ENCODE measurements at regions not wholly inside any gene's neighbourhood (a gene's known extent, or its start where the extent isn't known, plus 50 kb on each side); places are given as distances from the start of the nearest gene placed in this dataset.

GRCh38 chr17:14014657-14015056 is 54.6 kb upstream of the COX10 start:
- Histone ChIP-seq H3K27me3 (ENCODE audit: low read depth) (peaks cover 23% of the 10 kb centered on the region), H3K4me1 (peaks cover 9% of the 10 kb centered on the region), H3K36me3 (no peaks in the 10 kb centered on the region), H3K27ac (replicated peaks) (no peak overlapping the region), H3K9me3 (replicated peaks) (no peaks in the 10 kb centered on the region), H3K4me3 (no peak overlapping the region)
- no peak for DNase-seq
- intact Hi-C loops (cut with micrococcal nuclease) = no loop called here
- TF ChIP-seq, protein P1, sequence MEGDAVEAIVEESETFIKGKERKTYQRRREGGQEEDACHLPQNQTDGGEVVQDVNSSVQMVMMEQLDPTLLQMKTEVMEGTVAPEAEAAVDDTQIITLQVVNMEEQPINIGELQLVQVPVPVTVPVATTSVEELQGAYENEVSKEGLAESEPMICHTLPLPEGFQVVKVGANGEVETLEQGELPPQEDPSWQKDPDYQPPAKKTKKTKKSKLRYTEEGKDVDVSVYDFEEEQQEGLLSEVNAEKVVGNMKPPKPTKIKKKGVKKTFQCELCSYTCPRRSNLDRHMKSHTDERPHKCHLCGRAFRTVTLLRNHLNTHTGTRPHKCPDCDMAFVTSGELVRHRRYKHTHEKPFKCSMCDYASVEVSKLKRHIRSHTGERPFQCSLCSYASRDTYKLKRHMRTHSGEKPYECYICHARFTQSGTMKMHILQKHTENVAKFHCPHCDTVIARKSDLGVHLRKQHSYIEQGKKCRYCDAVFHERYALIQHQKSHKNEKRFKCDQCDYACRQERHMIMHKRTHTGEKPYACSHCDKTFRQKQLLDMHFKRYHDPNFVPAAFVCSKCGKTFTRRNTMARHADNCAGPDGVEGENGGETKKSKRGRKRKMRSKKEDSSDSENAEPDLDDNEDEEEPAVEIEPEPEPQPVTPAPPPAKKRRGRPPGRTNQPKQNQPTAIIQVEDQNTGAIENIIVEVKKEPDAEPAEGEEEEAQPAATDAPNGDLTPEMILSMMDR (IDR thresholded peaks at IDR 0.05; ENCODE audit: borderline replicate concordance) = no peak

DNA sequence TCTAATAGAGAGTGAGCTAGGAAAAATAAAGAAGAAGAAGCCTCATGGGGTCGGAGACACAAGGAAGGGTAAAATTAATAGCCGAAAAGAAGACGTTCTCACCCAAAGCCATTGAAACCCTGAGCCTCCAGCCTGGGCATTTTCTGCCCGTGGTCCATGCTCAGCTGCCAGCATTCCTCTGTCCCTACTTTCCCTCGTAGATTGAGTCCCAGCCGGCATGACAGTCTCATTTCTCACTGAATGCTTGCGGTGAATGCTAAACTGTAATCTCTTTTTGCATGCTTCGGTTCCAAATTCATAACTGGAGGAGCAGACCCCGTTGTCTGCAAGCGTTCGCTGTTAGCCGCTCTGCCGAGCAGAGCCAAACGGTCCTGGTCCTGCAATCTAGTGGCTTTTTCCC is 54.0 kb upstream of the COX10 start:
- intact Hi-C loops (cut with micrococcal nuclease) = no loop called here
- no peaks in the 10 kb centered on the region for H3K9me3 ChIP-seq (replicated peaks)
- peaks cover 9% of the 10 kb centered on the region for H3K4me1 ChIP-seq
- no peak overlapping the region for H3K4me3 ChIP-seq
- H3K27ac ChIP-seq (replicated peaks) = no peak overlapping the region
- TF ChIP-seq, protein P1 (IDR thresholded peaks at IDR 0.05; ENCODE audit: borderline replicate concordance) = no peak
- no peaks in the 10 kb centered on the region for H3K36me3 ChIP-seq
- H3K27me3 ChIP-seq (ENCODE audit: low read depth) = peaks cover 23% of the 10 kb centered on the region
- no peak for DNase-seq

DNA sequence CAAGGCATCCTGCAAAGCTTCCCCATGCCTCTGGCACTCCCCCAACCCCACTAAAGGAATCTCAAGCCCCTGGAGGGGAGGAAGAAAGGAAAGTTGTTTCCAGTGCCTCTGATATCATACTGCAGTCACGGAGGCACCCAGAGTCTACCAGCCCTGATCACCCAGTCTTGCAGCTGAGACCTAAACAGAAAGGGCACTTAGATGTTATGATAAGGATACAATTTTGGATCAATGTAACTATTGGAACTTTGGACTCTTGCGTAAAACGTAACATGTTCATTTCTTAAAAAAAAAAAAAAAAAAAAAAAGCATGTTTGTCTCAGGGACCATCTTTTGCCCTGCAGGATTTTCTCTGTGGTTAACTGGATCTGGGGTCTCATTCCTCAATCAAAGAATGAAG is 52.4 kb upstream of the COX10 start:
- intact Hi-C loops (cut with micrococcal nuclease) = no loop called here
- no peak overlapping the region for H3K27ac ChIP-seq (replicated peaks)
- H3K36me3 ChIP-seq = no peaks in the 10 kb centered on the region
- no peak overlapping the region for H3K4me3 ChIP-seq
- peaks cover 5% of the 10 kb centered on the region for H3K4me1 ChIP-seq
- no peaks in the 10 kb centered on the region for H3K9me3 ChIP-seq (replicated peaks)
- no peak for DNase-seq
- peaks cover 23% of the 10 kb centered on the region for H3K27me3 ChIP-seq (ENCODE audit: low read depth)
- TF ChIP-seq, protein P1 (IDR thresholded peaks at IDR 0.05; ENCODE audit: borderline replicate concordance) = no peak

GRCh38 chr17:14019186-14019956 is 49.9 kb upstream of the COX10 start:
- H3K36me3 ChIP-seq = no peaks in the 10 kb centered on the region
- H3K27me3 ChIP-seq (ENCODE audit: low read depth) = peaks cover 18% of the 10 kb centered on the region
- H3K4me3 ChIP-seq = no peak overlapping the region
- H3K9me3 ChIP-seq (replicated peaks) = no peaks in the 10 kb centered on the region
- intact Hi-C loops (cut with micrococcal nuclease) = no loop called here
- no peak for DNase-seq
- TF ChIP-seq, protein P1 (IDR thresholded peaks at IDR 0.05; ENCODE audit: borderline replicate concordance) = no peak
- H3K27ac ChIP-seq (replicated peaks) = no peak overlapping the region
- H3K4me1 ChIP-seq = no peaks in the 10 kb centered on the region
